Pons (tissue), 1 donor: ENCODE measurements at regions not wholly inside any gene's neighbourhood (a gene's known extent, or its start where the extent isn't known, plus 50 kb on each side); places are given as distances from the start of the nearest gene placed in this dataset.
A peak's percentile ranks its signal among the peaks of the same experiment; 100 is the strongest.

ENCODE experiments used
- DNase-seq: peaks from one replicate; pipeline ENCODE4 v3.0.0-alpha.2; 2016; ENCODE audit warnings: low spot score

- no peak for DNase-seq
Observed at GRCh38 chr1:115893545-115893944, 52.6 kb upstream of the NHLH2 start.

- no peak for DNase-seq
Observed at GRCh38 chr1:115898020-115898419, 57.1 kb upstream of the NHLH2 start.

DNA sequence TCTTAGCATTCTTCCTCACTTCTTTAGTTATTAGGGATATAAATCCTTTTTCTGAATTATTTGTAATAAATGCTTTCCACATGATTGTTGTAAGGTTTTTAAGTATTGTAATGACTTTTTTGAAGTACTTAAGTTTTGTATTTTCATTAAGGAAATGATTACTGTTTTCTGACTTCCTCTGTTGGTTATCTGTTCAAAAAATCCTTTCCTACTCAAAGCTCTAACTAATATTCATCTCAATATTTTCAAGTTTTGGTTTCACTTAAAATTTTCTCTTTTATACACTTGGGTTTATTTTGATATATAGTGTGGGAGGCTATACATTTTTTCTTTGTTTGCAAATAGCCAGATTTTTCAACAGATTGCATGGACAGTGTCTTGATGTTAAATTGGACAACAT lies 59.9 kb upstream of the NHLH2 start:
- no peak for DNase-seq

GRCh38 chr1:115906627-115907026 lies 65.7 kb upstream of the NHLH2 start:
- no peak for DNase-seq

DNA sequence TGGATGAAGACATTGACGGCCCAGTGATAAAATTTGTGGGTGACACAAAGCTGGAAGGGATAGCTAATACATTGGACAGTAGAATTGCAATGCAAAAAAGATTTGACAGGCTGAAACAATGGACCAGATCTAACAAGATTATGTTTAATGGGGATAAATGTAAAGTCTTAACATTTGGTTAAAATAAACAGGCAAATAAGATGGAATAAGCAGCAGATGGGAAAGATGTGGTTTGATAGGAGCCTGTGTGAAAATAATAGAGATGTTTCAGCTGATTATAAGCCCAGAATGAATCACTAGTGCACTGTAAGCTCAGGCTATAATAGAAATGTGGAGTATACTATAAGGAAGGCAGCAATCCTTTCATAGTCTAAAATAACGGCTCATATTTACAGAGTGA lies 66.2 kb upstream of the NHLH2 start:
- no peak for DNase-seq

- DNase-seq = peak; percentile 90
Observed at GRCh38 chr1:115908565-115909274, 67.6 kb upstream of the SLC22A15 start.

- no peak for DNase-seq
Observed at GRCh38 chr1:115910231-115910630, 66.1 kb upstream of the SLC22A15 start.

DNA sequence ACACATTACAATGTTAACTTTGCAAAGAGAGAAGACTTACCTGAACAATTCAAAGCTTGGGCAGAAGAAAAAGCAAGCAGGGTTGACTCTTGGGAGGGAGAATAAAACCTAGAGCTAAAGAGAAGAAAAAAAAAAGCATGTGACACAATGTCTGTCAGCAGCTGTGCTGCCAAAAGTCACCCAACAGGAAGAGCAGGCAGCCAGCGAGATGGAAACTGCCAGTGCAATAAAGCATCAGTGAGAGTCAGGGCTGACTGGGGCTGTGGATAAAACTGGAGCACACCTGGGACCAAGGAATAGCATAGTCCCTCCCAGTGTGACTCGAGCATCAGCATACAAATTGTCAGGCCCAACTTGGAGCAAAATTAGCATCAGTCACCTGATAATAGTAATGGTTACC lies 65.0 kb upstream of the SLC22A15 start:
- DNase-seq = no peak

GRCh38 chr1:115912116-115912515 lies 64.2 kb upstream of the SLC22A15 start:
- no peak for DNase-seq

GRCh38 chr1:115922801-115923200 lies 53.5 kb upstream of the SLC22A15 start:
- no peak for DNase-seq

GRCh38 chr1:115924770-115925169 lies 51.5 kb upstream of the SLC22A15 start:
- DNase-seq = no peak

DNA sequence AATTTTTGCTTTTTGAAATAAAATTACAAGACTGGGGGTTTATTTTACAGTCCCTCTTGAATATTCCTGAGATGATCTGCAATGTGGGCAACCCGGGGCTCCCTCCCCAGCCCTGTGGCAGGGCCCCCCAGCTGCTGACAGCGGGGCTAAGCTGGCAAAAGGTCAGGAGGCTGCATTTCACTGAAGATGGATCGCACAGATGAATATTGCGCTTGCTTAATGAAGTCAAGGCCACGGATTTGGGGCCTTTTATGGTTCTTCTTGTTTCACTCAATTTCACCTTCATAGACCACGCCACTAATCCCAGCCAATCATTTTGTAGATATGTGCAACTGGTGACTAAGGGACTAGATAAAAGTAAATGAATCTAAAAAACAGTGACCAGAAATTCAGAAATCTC lies 50.8 kb upstream of the SLC22A15 start:
- DNase-seq = no peak
